HG03139 (cell line): ENCODE measurements at regions not wholly inside any gene's neighbourhood (a gene's known extent, or its start where the extent isn't known, plus 50 kb on each side); places are given as distances from the start of the nearest gene placed in this dataset.
"Not testable (repeated sequence)": the region's sequence is repeated elsewhere in the genome, so short reads cannot be mapped to it uniquely, and the experiment has no call there.

Source experiments
- ATAC-seq: cut with Tn5 transposase; IDR thresholded peaks from one replicate; pipeline ENCODE4 v1.9.1; 2021; ENCODE audit not compliant: unreplicated experiment

GRCh38 chr2:31664949-31665724 is 84.4 kb upstream of the SRD5A2 start:
- ATAC-seq, result no peak

GRCh38 chr2:31660812-31661335 is 80.1 kb upstream of the SRD5A2 start:
- ATAC-seq, result no peak

GRCh38 chr2:31660165-31660564 is 79.4 kb upstream of the SRD5A2 start:
- no peak for ATAC-seq

DNA sequence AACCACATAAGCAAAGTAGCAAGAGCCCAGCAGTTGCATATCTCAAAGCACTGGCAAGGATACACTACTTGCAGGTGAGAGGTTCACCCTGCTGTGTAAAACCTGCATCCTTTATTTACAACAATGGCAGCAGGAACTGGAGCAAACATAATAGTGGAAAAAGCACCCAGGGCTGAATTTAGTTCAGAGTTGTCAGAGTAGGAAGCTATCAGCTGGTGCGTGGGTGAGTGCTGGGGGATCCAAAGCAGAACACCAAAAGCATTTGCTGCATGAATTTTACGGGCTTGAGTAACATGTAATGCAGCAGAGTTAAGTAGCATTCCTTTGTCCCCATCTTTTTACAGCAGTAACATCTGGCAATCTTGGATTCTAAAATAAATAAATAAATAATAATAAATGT is 73.5 kb upstream of the SRD5A2 start:
- no peak for ATAC-seq

DNA sequence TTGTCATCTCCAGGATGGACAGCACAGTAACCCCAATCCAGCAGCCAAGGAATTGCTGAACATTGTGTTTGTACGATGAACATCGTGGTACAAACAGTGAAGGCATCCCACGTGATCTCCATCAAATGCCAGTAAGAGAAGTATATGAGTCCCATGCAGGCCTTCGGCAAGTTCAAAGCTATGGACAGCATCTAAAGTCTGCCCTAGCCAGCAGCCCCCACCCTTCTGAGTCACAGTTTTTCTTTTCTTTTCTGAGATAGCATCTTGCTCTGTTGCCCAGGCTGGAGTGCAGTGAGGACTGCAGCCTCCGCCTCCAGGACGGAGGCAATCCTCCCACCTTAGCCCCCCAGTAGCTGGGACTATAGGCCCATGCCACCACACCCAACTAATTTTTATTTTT is 71.0 kb upstream of the SRD5A2 start:
- ATAC-seq, result no peak

DNA sequence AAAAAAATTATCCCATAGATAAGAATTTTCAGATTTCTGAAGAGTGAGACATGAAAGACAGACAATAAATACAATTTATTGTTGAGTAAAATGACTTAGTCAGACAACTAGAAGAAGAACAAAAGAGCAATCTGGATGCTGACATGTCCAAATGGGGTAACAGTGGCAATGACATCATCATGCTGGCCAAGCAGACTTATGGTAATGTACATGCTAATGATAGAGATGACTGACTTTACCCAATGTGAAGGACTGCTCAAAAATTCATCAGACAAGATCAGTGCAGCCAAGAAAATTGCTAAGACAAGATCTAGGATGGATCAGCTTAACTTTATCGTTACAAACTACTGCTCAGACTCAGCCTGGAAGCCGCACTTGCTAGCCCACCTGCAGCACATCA is 70.5 kb upstream of the SRD5A2 start:
- ATAC-seq, result no peak

DNA sequence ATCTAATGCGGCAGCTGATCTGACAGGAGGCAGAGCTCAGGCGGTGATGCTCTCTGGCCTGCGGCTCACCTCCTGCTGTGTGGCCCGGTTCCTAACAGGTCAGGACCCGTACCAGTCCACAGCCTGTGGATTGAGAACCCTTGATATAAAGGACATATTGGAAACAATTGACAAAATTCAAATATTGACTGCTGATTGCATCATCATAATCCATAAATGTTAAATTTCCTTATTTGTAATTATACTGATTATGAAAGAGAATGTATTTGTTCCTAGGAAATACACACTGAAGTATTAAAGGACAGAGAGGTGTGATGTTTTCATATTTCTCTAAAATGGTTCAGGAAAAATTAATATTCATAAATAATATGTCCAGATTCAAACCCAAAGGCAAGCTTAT is 63.8 kb upstream of the SRD5A2 start:
- no peak for ATAC-seq

GRCh38 chr2:31642707-31643106 is 62.0 kb upstream of the SRD5A2 start:
- ATAC-seq, result no peak

- not testable (repeated sequence) for ATAC-seq
Observed at GRCh38 chr2:31632201-31632600, 51.5 kb upstream of the SRD5A2 start.
